ENCODE measurements at regions not wholly inside any gene's neighbourhood (a gene's known extent, or its start where the extent isn't known, plus 50 kb on each side); places are given as distances from the start of the nearest gene placed in this dataset.
"Not testable (repeated sequence)": the region's sequence is repeated elsewhere in the genome, so short reads cannot be mapped to it uniquely, and the experiment has no call there.

GRCh38 chr7:36057323-36057722 lies 95.7 kb upstream of the EEPD1 start:
- DNase-seq (ENCODE audit: low read depth in 4 of 4, low spot score in 2 of 4) = no peak

- no peak for DNase-seq (ENCODE audit: low read depth in 4 of 4, low spot score in 2 of 4)
Observed at GRCh38 chr7:36058020-36058592, 94.9 kb upstream of the EEPD1 start.

- not testable (repeated sequence) for DNase-seq (ENCODE audit: low read depth in 4 of 4, low spot score in 2 of 4)
Observed at GRCh38 chr7:36060388-36060787, 92.7 kb upstream of the EEPD1 start.

- peak in 3 of 4 donors; percentile 21 to 45 (median 39) for DNase-seq (ENCODE audit: low read depth in 4 of 4, low spot score in 2 of 4)
Observed at GRCh38 chr7:36062154-36062815, 90.8 kb upstream of the EEPD1 start.

- no peak for DNase-seq (ENCODE audit: low read depth in 4 of 4, low spot score in 2 of 4)
Observed at GRCh38 chr7:36064676-36065075, 88.4 kb upstream of the EEPD1 start.

GRCh38 chr7:36065563-36066342 lies 87.3 kb upstream of the EEPD1 start:
- DNase-seq (ENCODE audit: low read depth in 4 of 4, low spot score in 2 of 4) = not testable (repeated sequence)

- no peak for DNase-seq (ENCODE audit: low read depth in 4 of 4, low spot score in 2 of 4)
Observed at GRCh38 chr7:36066343-36066664, 86.8 kb upstream of the EEPD1 start.

GRCh38 chr7:36070230-36070629 lies 82.8 kb upstream of the EEPD1 start:
- no peak for DNase-seq (ENCODE audit: low read depth in 4 of 4, low spot score in 2 of 4)

- DNase-seq (ENCODE audit: low read depth in 4 of 4, low spot score in 2 of 4) = no peak
Observed at GRCh38 chr7:36071605-36072004, 81.4 kb upstream of the EEPD1 start.

GRCh38 chr7:36072620-36073019 lies 80.4 kb upstream of the EEPD1 start:
- no peak for DNase-seq (ENCODE audit: low read depth in 4 of 4, low spot score in 2 of 4)

- no peak for DNase-seq (ENCODE audit: low read depth in 4 of 4, low spot score in 2 of 4)
Observed at GRCh38 chr7:36075561-36075960, 77.5 kb upstream of the EEPD1 start.

GRCh38 chr7:36076074-36076473 lies 77.0 kb upstream of the EEPD1 start:
- no peak for DNase-seq (ENCODE audit: low read depth in 4 of 4, low spot score in 2 of 4)

- no peak for DNase-seq (ENCODE audit: low read depth in 4 of 4, low spot score in 2 of 4)
Observed at GRCh38 chr7:36078816-36079360, 74.2 kb upstream of the EEPD1 start.

GRCh38 chr7:36079446-36080025 lies 73.5 kb upstream of the EEPD1 start:
- DNase-seq (ENCODE audit: low read depth in 4 of 4, low spot score in 2 of 4) = no peak

- no peak for DNase-seq (ENCODE audit: low read depth in 4 of 4, low spot score in 2 of 4)
Observed at GRCh38 chr7:36080843-36081242, 72.2 kb upstream of the EEPD1 start.

- DNase-seq (ENCODE audit: low read depth in 4 of 4, low spot score in 2 of 4) = no peak
Observed at GRCh38 chr7:36082216-36082615, 70.8 kb upstream of the EEPD1 start.

GRCh38 chr7:36082910-36083309 lies 70.1 kb upstream of the EEPD1 start:
- DNase-seq (ENCODE audit: low read depth in 4 of 4, low spot score in 2 of 4) = no peak

- DNase-seq (ENCODE audit: low read depth in 4 of 4, low spot score in 2 of 4) = no peak
Observed at GRCh38 chr7:36083626-36084380, 69.3 kb upstream of the EEPD1 start.

- DNase-seq (ENCODE audit: low read depth in 4 of 4, low spot score in 2 of 4) = peak in 3 of 4 donors; percentile 56 to 75 (median 65)
Observed at GRCh38 chr7:36084485-36085091, 68.5 kb upstream of the EEPD1 start.

- no peak for DNase-seq (ENCODE audit: low read depth in 4 of 4, low spot score in 2 of 4)
Observed at GRCh38 chr7:36085096-36085495, 68.0 kb upstream of the EEPD1 start.

Data from left renal cortex interstitium (tissue), 4 donors.